Body of pancreas (tissue), 4 donors: ENCODE measurements at regions not wholly inside any gene's neighbourhood (a gene's known extent, or its start where the extent isn't known, plus 50 kb on each side); places are given as distances from the start of the nearest gene placed in this dataset.

ENCODE experiments used
- POLR2A ChIP-seq, 3 donors: fragments of 450-650 bp; IDR thresholded peaks; one replicate each; pipeline ENCODE4 v1.6.1; 2016; ENCODE audit warnings: antibody characterized with exemption in 3 of 3, mild to moderate bottlenecking in 2 of 3
- TF ChIP-seq, protein P1 (sequence below), 7 experiments: fragments of 450-650 bp in 4 of 7; fragments of 200-600 bp in 3 of 7; sonication (generic) in 3 of 7; IDR thresholded peaks; one replicate each; pipeline ENCODE4 v1.5.1; 2016 to 2019; ENCODE audit warnings: antibody characterized with exemption in 7 of 7

GRCh38 chr18:73544032-73544431 lies 603.6 kb downstream of the FBXO15 start:
- TF ChIP-seq, protein P1, sequence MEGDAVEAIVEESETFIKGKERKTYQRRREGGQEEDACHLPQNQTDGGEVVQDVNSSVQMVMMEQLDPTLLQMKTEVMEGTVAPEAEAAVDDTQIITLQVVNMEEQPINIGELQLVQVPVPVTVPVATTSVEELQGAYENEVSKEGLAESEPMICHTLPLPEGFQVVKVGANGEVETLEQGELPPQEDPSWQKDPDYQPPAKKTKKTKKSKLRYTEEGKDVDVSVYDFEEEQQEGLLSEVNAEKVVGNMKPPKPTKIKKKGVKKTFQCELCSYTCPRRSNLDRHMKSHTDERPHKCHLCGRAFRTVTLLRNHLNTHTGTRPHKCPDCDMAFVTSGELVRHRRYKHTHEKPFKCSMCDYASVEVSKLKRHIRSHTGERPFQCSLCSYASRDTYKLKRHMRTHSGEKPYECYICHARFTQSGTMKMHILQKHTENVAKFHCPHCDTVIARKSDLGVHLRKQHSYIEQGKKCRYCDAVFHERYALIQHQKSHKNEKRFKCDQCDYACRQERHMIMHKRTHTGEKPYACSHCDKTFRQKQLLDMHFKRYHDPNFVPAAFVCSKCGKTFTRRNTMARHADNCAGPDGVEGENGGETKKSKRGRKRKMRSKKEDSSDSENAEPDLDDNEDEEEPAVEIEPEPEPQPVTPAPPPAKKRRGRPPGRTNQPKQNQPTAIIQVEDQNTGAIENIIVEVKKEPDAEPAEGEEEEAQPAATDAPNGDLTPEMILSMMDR (IDR thresholded peaks at IDR 0.05): no peak
- no peak for TF ChIP-seq POLR2A (IDR thresholded peaks at IDR 0.05)
